Naive thymus-derived CD4-positive, alpha-beta T cell (primary cell): ENCODE measurements at regions not wholly inside any gene's neighbourhood (a gene's known extent, or its start where the extent isn't known, plus 50 kb on each side); places are given as distances from the start of the nearest gene placed in this dataset.
A peak's percentile ranks its signal among the peaks of the same experiment; 100 is the strongest.

ENCODE experiments used
- ATAC-seq: fragments of 150-1000 bp; cut with Tn5 transposase; 2 replicates; pipeline ENCODE4 v1.10.0; 2021; ENCODE audit warnings: mild to moderate bottlenecking, moderate library complexity
- CTCF ChIA-PET: fragments of 350-600 bp; sonication (Branson Sonifier 250); formaldehyde crosslinking; loops from one replicate; lab custom pipeline; 2021; ENCODE audit warnings: antibody characterized with exemption; lab: Charles Lee
- POLR2A ChIA-PET: fragments of 350-600 bp; sonication (Branson Sonifier 250); formaldehyde crosslinking; loops from one replicate; lab custom pipeline; 2021; ENCODE audit warnings: antibody characterized with exemption, inconsistent platforms; lab: Charles Lee
- DNase-seq, 9 donors: peaks; one replicate each; pipeline versions ENCODE4 v3.0.0 to v3.0.0-alpha.2; 2020 to 2022; ENCODE audit warnings: mixed read lengths in 1 of 9
- H3K27ac ChIP-seq: one replicate; pipeline ENCODE4 v1.7.0; 2013; ENCODE audit warnings: mild to moderate bottlenecking, low read depth, low read length, moderate library complexity
- H3K27me3 ChIP-seq, 2 donors: one replicate each; pipeline ENCODE4 v1.7.0; 2013; ENCODE audit warnings: low read length in 2 of 2, mild to moderate bottlenecking in 2 of 2, moderate library complexity in 2 of 2; ENCODE audit not compliant: control insufficient read depth in 2 of 2, insufficient read depth in 2 of 2
- H3K36me3 ChIP-seq, 3 experiments: 1 replicate in 2 of 3; 2 replicates in 1 of 3; pipeline ENCODE4 v1.7.0; 2013; ENCODE audit warnings: low read length in 3 of 3, mild to moderate bottlenecking in 3 of 3, moderate library complexity in 1 of 3; ENCODE audit not compliant: insufficient read depth in 3 of 3, control insufficient read depth in 2 of 3
- H3K4me1 ChIP-seq, 2 donors: one replicate each; pipeline ENCODE4 v1.7.0; 2013; ENCODE audit warnings: low read length in 2 of 2, mild to moderate bottlenecking in 2 of 2, moderate library complexity in 1 of 2; ENCODE audit not compliant: control insufficient read depth in 2 of 2, insufficient read depth in 2 of 2
- H3K4me3 ChIP-seq: 2 replicates; pipeline ENCODE4 v1.7.0; 2013; ENCODE audit warnings: mild to moderate bottlenecking, low read length
- H3K9me3 ChIP-seq, 3 experiments: 1 replicate in 2 of 3; 2 replicates in 1 of 3; pipeline ENCODE4 v1.7.0; 2013; ENCODE audit warnings: low read length in 3 of 3; ENCODE audit not compliant: control insufficient read depth in 2 of 3
- H3K27ac Mint-ChIP-seq, 9 donors: one replicate each; pipeline ENCODE4 v1.8.0; 2020 to 2022; ENCODE audit warnings: mixed read lengths in 9 of 9, mild to moderate bottlenecking in 8 of 9, moderate library complexity in 5 of 9, inconsistent platforms in 2 of 9
- H3K27me3 Mint-ChIP-seq, 5 donors: one replicate each; pipeline ENCODE4 v1.8.0; 2021 to 2022; ENCODE audit warnings: mixed read lengths in 5 of 5, mild to moderate bottlenecking in 1 of 5
- H3K36me3 Mint-ChIP-seq, 5 donors: one replicate each; pipeline ENCODE4 v1.8.0; 2020 to 2022; ENCODE audit warnings: mixed read lengths in 5 of 5, mild to moderate bottlenecking in 3 of 5, inconsistent platforms in 1 of 5
- H3K4me1 Mint-ChIP-seq, 7 donors: one replicate each; pipeline ENCODE4 v1.8.0; 2020 to 2022; ENCODE audit warnings: mixed read lengths in 7 of 7, mild to moderate bottlenecking in 3 of 7, inconsistent platforms in 1 of 7
- H3K4me3 Mint-ChIP-seq, 10 donors: one replicate each; pipeline ENCODE4 v1.8.0; 2020 to 2022; ENCODE audit warnings: mild to moderate bottlenecking in 10 of 10, mixed read lengths in 10 of 10, moderate library complexity in 6 of 10, inconsistent platforms in 2 of 10
- H3K9me3 Mint-ChIP-seq, 11 donors: one replicate each; pipeline ENCODE4 v1.8.0; 2020 to 2022; ENCODE audit warnings: mixed read lengths in 11 of 11, mild to moderate bottlenecking in 4 of 11, inconsistent platforms in 1 of 11, moderate library complexity in 1 of 11
- intact Hi-C, 2 donors: fragments of 100-400 bp; cut with micrococcal nuclease; formaldehyde crosslinking; loops; one replicate each; pipeline ENCODE4 v1.15.1; 2023

GRCh38 chr17:68704871-68705713 is 103.9 kb upstream of the FAM20A start:
- Histone ChIP-seq H3K4me1 (no peaks in the 10 kb centered on the region), H3K27ac (no peak overlapping the region), H3K4me3 (no peak overlapping the region), H3K27me3 (no peaks in the 10 kb centered on the region), H3K36me3 (no peaks in the 10 kb centered on the region), H3K9me3 (no peaks in the 10 kb centered on the region)
- POLR2A ChIA-PET: no interaction called here
- no peak overlapping the region for H3K4me3 Mint-ChIP-seq
- no peaks in the 10 kb centered on the region for H3K36me3 Mint-ChIP-seq
- H3K9me3 Mint-ChIP-seq: peaks cover 0 to 4% (median 0%) of the 10 kb centered on the region in 11 donors
- H3K4me1 Mint-ChIP-seq: no peaks in the 10 kb centered on the region
- ATAC-seq: no peak
- H3K27ac Mint-ChIP-seq: no peak overlapping the region
- DNase-seq: no peak
- intact Hi-C loops: no loop called here
- CTCF ChIA-PET: no interaction called here
- H3K27me3 Mint-ChIP-seq: peaks cover 3 to 21% (median 17%) of the 10 kb centered on the region in 5 donors

- H3K4me1 Mint-ChIP-seq: no peaks in the 10 kb centered on the region
- no peak overlapping the region for H3K27ac ChIP-seq
- peaks cover 0 to 5% (median 0%) of the 10 kb centered on the region in 11 donors for H3K9me3 Mint-ChIP-seq
- no peaks in the 10 kb centered on the region for H3K9me3 ChIP-seq
- H3K36me3 ChIP-seq: no peaks in the 10 kb centered on the region
- H3K27me3 ChIP-seq: no peaks in the 10 kb centered on the region
- H3K4me3 Mint-ChIP-seq: no peak overlapping the region
- no peak overlapping the region for H3K27ac Mint-ChIP-seq
- ATAC-seq: no peak
- no peak for DNase-seq
- POLR2A ChIA-PET: no interaction called here
- CTCF ChIA-PET: no interaction called here
- H3K27me3 Mint-ChIP-seq: peaks cover 4 to 40% (median 15%) of the 10 kb centered on the region in 5 donors
- no peak overlapping the region for H3K4me3 ChIP-seq
- no peaks in the 10 kb centered on the region for H3K4me1 ChIP-seq
- intact Hi-C loops: no loop called here
- no peaks in the 10 kb centered on the region for H3K36me3 Mint-ChIP-seq
Observed at GRCh38 chr17:68701046-68701445, 99.9 kb upstream of the FAM20A start.

GRCh38 chr17:68700421-68700820 is 99.3 kb upstream of the FAM20A start:
- ChIA-PET CTCF (no interaction called here), POLR2A (no interaction called here)
- no peaks in the 10 kb centered on the region for H3K36me3 ChIP-seq
- Mint-ChIP-seq H3K4me1 (no peaks in the 10 kb centered on the region), H3K27ac (no peak overlapping the region), H3K4me3 (no peak overlapping the region), H3K36me3 (no peaks in the 10 kb centered on the region), H3K9me3 (peaks cover 0 to 5% (median 0%) of the 10 kb centered on the region in 11 donors), H3K27me3 (peaks cover 4 to 46% (median 21%) of the 10 kb centered on the region in 5 donors)
- no peaks in the 10 kb centered on the region for H3K27me3 ChIP-seq
- no peaks in the 10 kb centered on the region for H3K9me3 ChIP-seq
- no peaks in the 10 kb centered on the region for H3K4me1 ChIP-seq
- H3K27ac ChIP-seq: no peak overlapping the region
- ATAC-seq (no peak), DNase-seq (no peak)
- no peak overlapping the region for H3K4me3 ChIP-seq
- intact Hi-C loops: no loop called here

GRCh38 chr17:68699936-68700335 is 98.8 kb upstream of the FAM20A start:
- H3K27me3 Mint-ChIP-seq: peaks cover 2 to 42% (median 17%) of the 10 kb centered on the region in 5 donors
- no peak for DNase-seq
- intact Hi-C loops: no loop called here
- Histone ChIP-seq H3K36me3 (no peaks in the 10 kb centered on the region), H3K4me3 (no peak overlapping the region), H3K27me3 (no peaks in the 10 kb centered on the region), H3K4me1 (no peaks in the 10 kb centered on the region), H3K9me3 (no peaks in the 10 kb centered on the region), H3K27ac (no peak overlapping the region)
- ATAC-seq: no peak
- peaks cover 0 to 5% (median 1%) of the 10 kb centered on the region in 11 donors for H3K9me3 Mint-ChIP-seq
- ChIA-PET CTCF (no interaction called here), POLR2A (no interaction called here)
- H3K4me1 Mint-ChIP-seq: no peaks in the 10 kb centered on the region
- H3K4me3 Mint-ChIP-seq: no peak overlapping the region
- no peak overlapping the region for H3K27ac Mint-ChIP-seq
- no peaks in the 10 kb centered on the region for H3K36me3 Mint-ChIP-seq

- Mint-ChIP-seq H3K27me3 (peaks cover 2 to 41% (median 14%) of the 10 kb centered on the region in 5 donors), H3K27ac (no peak overlapping the region), H3K9me3 (peaks cover 0 to 5% (median 1%) of the 10 kb centered on the region in 11 donors), H3K4me1 (no peaks in the 10 kb centered on the region), H3K36me3 (no peaks in the 10 kb centered on the region), H3K4me3 (no peak overlapping the region)
- DNase-seq: no peak
- no peaks in the 10 kb centered on the region for H3K27me3 ChIP-seq
- H3K27ac ChIP-seq: no peak overlapping the region
- no peaks in the 10 kb centered on the region for H3K4me1 ChIP-seq
- H3K9me3 ChIP-seq: no peaks in the 10 kb centered on the region
- ChIA-PET POLR2A (interaction anchor here (0.6 kb wide), 1 partner anchor 928 kb away, joined by 3 read pairs; no protein-coding TSS in a partner anchor), CTCF (no interaction called here)
- no peak overlapping the region for H3K4me3 ChIP-seq
- ATAC-seq: no peak
- H3K36me3 ChIP-seq: no peaks in the 10 kb centered on the region
- intact Hi-C loops: no loop called here
Observed at GRCh38 chr17:68698746-68699145, 97.6 kb upstream of the FAM20A start.

GRCh38 chr17:68697850-68698361 is 96.7 kb upstream of the FAM20A start:
- no peak overlapping the region for H3K27ac Mint-ChIP-seq
- H3K4me3 Mint-ChIP-seq: no peak overlapping the region
- CTCF ChIA-PET: no interaction called here
- no peaks in the 10 kb centered on the region for H3K4me1 Mint-ChIP-seq
- Histone ChIP-seq H3K4me3 (no peak overlapping the region), H3K4me1 (no peaks in the 10 kb centered on the region), H3K9me3 (no peaks in the 10 kb centered on the region), H3K27me3 (no peaks in the 10 kb centered on the region), H3K27ac (no peak overlapping the region), H3K36me3 (no peaks in the 10 kb centered on the region)
- no peak for DNase-seq
- POLR2A ChIA-PET: no interaction called here
- peaks cover 2 to 39% (median 9%) of the 10 kb centered on the region in 5 donors for H3K27me3 Mint-ChIP-seq
- intact Hi-C loops: no loop called here
- H3K9me3 Mint-ChIP-seq: peaks cover 0 to 3% (median 1%) of the 10 kb centered on the region in 11 donors
- ATAC-seq: peak; percentile 54
- H3K36me3 Mint-ChIP-seq: no peaks in the 10 kb centered on the region
